Glomerular visceral epithelial cell (primary cell): ENCODE measurements at regions not wholly inside any gene's neighbourhood (a gene's known extent, or its start where the extent isn't known, plus 50 kb on each side); places are given as distances from the start of the nearest gene placed in this dataset.

Experiments used
- DNase-seq: peaks from one replicate; pipeline ENCODE4 v3.0.0-alpha.2; 2016; ENCODE audit errors: extremely low spot score

- no peak for DNase-seq
Observed at GRCh38 chr10:36381748-36382147, 739.7 kb upstream of the FZD8 start.

GRCh38 chr10:36380538-36380937, 738.4 kb upstream of the FZD8 start:
- no peak for DNase-seq

GRCh38 chr10:36375107-36375506, 733.0 kb upstream of the FZD8 start:
- no peak for DNase-seq

GRCh38 chr10:36373424-36374096, 731.5 kb upstream of the FZD8 start:
- DNase-seq, result no peak

- DNase-seq, result no peak
Observed at GRCh38 chr10:36367362-36367761, 725.3 kb upstream of the FZD8 start.

GRCh38 chr10:36366843-36367242, 724.7 kb upstream of the FZD8 start:
- DNase-seq, result no peak

GRCh38 chr10:36366065-36366464, 724.0 kb upstream of the FZD8 start:
- DNase-seq, result no peak

GRCh38 chr10:36362257-36362656, 720.2 kb upstream of the FZD8 start:
- DNase-seq, result no peak

GRCh38 chr10:36358736-36359135, 716.6 kb upstream of the FZD8 start:
- DNase-seq, result no peak

- no peak for DNase-seq
Observed at GRCh38 chr10:36354633-36355032, 712.5 kb upstream of the FZD8 start.

- no peak for DNase-seq
Observed at GRCh38 chr10:36351159-36351558, 709.1 kb upstream of the FZD8 start.

- no peak for DNase-seq
Observed at GRCh38 chr10:36349445-36350078, 707.5 kb upstream of the FZD8 start.

GRCh38 chr10:36345807-36346206, 703.7 kb upstream of the FZD8 start:
- DNase-seq, result no peak

- DNase-seq, result no peak
Observed at GRCh38 chr10:36345175-36345533, 703.1 kb upstream of the FZD8 start.

GRCh38 chr10:36344240-36345174, 702.4 kb upstream of the FZD8 start:
- DNase-seq, result no peak

- no peak for DNase-seq
Observed at GRCh38 chr10:36342781-36343180, 700.7 kb upstream of the FZD8 start.

GRCh38 chr10:36341471-36341870, 699.4 kb upstream of the FZD8 start:
- no peak for DNase-seq

GRCh38 chr10:36336315-36336714, 694.2 kb upstream of the FZD8 start:
- DNase-seq, result no peak

- DNase-seq, result no peak
Observed at GRCh38 chr10:36333446-36333845, 691.4 kb upstream of the FZD8 start.

GRCh38 chr10:36332926-36333325, 690.8 kb upstream of the FZD8 start:
- no peak for DNase-seq

GRCh38 chr10:36331121-36331520, 689.0 kb upstream of the FZD8 start:
- DNase-seq, result no peak

GRCh38 chr10:36325815-36326214, 683.7 kb upstream of the FZD8 start:
- DNase-seq, result no peak

GRCh38 chr10:36324831-36325230, 682.7 kb upstream of the FZD8 start:
- DNase-seq, result no peak
